IMR-90 (cell line): ENCODE measurements at regions not wholly inside any gene's neighbourhood (a gene's known extent, or its start where the extent isn't known, plus 50 kb on each side); places are given as distances from the start of the nearest gene placed in this dataset.

Source experiments
- BHLHE40 ChIP-seq: fragments of 150-350 bp; IDR thresholded peaks from 2 replicates; pipeline ENCODE4 v1.6.1; 2016; ENCODE audit warnings: mild to moderate bottlenecking, low read depth, low read length
- CEBPB ChIP-seq: IDR thresholded peaks from 2 replicates; pipeline ENCODE4 v1.6.1; 2012; ENCODE audit warnings: low read depth, low read length, improper control_type of control experiment
- FOS ChIP-seq: fragments of 150-350 bp; IDR thresholded peaks from 2 replicates; pipeline ENCODE4 v1.6.1; 2016; ENCODE audit warnings: low read depth, low read length
- MAFK ChIP-seq: IDR thresholded peaks from 2 replicates; pipeline ENCODE4 v1.6.1; 2012; ENCODE audit warnings: low read depth, low read length, improper control_type of control experiment
- MAZ ChIP-seq: IDR thresholded peaks from 2 replicates; pipeline ENCODE4 v1.6.1; 2012; ENCODE audit warnings: low read depth, mild to moderate bottlenecking, low read length, improper control_type of control experiment, moderate library complexity, borderline replicate concordance
- NFE2L2 ChIP-seq: fragments of 150-350 bp; IDR thresholded peaks from 2 replicates; pipeline ENCODE4 v1.6.1; 2016; ENCODE audit warnings: low read depth, mild to moderate bottlenecking, low read length
- POLR2A ChIP-seq: IDR thresholded peaks from 2 replicates; pipeline ENCODE4 v1.6.1; 2012; ENCODE audit warnings: mild to moderate bottlenecking, low read depth, low read length
- RAD21 ChIP-seq: IDR thresholded peaks from 2 replicates; pipeline ENCODE4 v1.6.1; 2012; ENCODE audit warnings: low read length, improper control_type of control experiment
- RCOR1 ChIP-seq: IDR thresholded peaks from 2 replicates; pipeline ENCODE4 v1.6.1; 2012; ENCODE audit warnings: mild to moderate bottlenecking, low read length, improper control_type of control experiment; ENCODE audit not compliant: insufficient replicate concordance
- RFX5 ChIP-seq: IDR thresholded peaks from 2 replicates; pipeline ENCODE4 v1.8.0; 2012; ENCODE audit warnings: low read depth, mild to moderate bottlenecking, low read length, moderate library complexity
- SMC3 ChIP-seq: fragments of 150-350 bp; IDR thresholded peaks from 2 replicates; pipeline ENCODE4 v1.6.1; 2016; ENCODE audit warnings: low read depth, mild to moderate bottlenecking, antibody characterized with exemption, low read length, moderate library complexity
- TF ChIP-seq, protein P1 (sequence below): conservative IDR thresholded peaks from 2 replicates; pipeline ENCODE4 v1.5.1; 2012; ENCODE audit warnings: mild to moderate bottlenecking, low read depth, low read length, improper control_type of control experiment
- TF ChIP-seq, protein P2 (sequence below): fragments of 150-350 bp; IDR thresholded peaks from 2 replicates; pipeline ENCODE4 v1.6.1; 2017; ENCODE audit warnings: mild to moderate bottlenecking, antibody characterized with exemption, low read length, low read depth

- TF ChIP-seq, protein P1, sequence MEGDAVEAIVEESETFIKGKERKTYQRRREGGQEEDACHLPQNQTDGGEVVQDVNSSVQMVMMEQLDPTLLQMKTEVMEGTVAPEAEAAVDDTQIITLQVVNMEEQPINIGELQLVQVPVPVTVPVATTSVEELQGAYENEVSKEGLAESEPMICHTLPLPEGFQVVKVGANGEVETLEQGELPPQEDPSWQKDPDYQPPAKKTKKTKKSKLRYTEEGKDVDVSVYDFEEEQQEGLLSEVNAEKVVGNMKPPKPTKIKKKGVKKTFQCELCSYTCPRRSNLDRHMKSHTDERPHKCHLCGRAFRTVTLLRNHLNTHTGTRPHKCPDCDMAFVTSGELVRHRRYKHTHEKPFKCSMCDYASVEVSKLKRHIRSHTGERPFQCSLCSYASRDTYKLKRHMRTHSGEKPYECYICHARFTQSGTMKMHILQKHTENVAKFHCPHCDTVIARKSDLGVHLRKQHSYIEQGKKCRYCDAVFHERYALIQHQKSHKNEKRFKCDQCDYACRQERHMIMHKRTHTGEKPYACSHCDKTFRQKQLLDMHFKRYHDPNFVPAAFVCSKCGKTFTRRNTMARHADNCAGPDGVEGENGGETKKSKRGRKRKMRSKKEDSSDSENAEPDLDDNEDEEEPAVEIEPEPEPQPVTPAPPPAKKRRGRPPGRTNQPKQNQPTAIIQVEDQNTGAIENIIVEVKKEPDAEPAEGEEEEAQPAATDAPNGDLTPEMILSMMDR = no peak
- no peak for TF ChIP-seq NFE2L2
- TF ChIP-seq FOS = no peak
- TF ChIP-seq, protein P2, sequence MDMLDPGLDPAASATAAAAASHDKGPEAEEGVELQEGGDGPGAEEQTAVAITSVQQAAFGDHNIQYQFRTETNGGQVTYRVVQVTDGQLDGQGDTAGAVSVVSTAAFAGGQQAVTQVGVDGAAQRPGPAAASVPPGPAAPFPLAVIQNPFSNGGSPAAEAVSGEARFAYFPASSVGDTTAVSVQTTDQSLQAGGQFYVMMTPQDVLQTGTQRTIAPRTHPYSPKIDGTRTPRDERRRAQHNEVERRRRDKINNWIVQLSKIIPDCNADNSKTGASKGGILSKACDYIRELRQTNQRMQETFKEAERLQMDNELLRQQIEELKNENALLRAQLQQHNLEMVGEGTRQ = no peak
- TF ChIP-seq POLR2A = no peak
- no peak for TF ChIP-seq RCOR1
- TF ChIP-seq RFX5 = no peak
- TF ChIP-seq CEBPB = no peak
- no peak for TF ChIP-seq RAD21
- no peak for TF ChIP-seq SMC3
- no peak for TF ChIP-seq MAFK
- TF ChIP-seq MAZ = no peak
- TF ChIP-seq BHLHE40 = no peak
Measured at GRCh38 chr7:98700533-98700932, 83.4 kb downstream of the NPTX2 start.
